Activated B cell treated with CpG ODN at 0.5 μM for 24 hours (primary cell): ENCODE measurements at regions not wholly inside any gene's neighbourhood (a gene's known extent, or its start where the extent isn't known, plus 50 kb on each side); places are given as distances from the start of the nearest gene placed in this dataset.
"Not testable (repeated sequence)": the region's sequence is repeated elsewhere in the genome, so short reads cannot be mapped to it uniquely, and the experiment has no call there.

Experiments
- ATAC-seq: fragments of 200-7000 bp; cut with Tn5 transposase; one replicate; pipeline ENCODE4 v1.10.0; 2021; ENCODE audit warnings: low read depth, mild to moderate bottlenecking, moderate library complexity
- CTCF ChIA-PET: fragments of 350-600 bp; sonication (Branson Sonifier 250); formaldehyde crosslinking; loops from one replicate; lab custom pipeline; 2021; ENCODE audit warnings: antibody characterized with exemption; lab: Charles Lee
- POLR2A ChIA-PET: fragments of 350-600 bp; sonication (Branson Sonifier 250); formaldehyde crosslinking; loops from one replicate; lab custom pipeline; 2021; ENCODE audit warnings: antibody characterized with exemption; lab: Charles Lee
- DNase-seq: peaks from one replicate; pipeline ENCODE4 v3.0.0; 2022
- H3K27ac Mint-ChIP-seq: one replicate; pipeline ENCODE4 v1.8.0; 2020; ENCODE audit warnings: mixed read lengths
- H3K27me3 Mint-ChIP-seq: one replicate; pipeline ENCODE4 v1.8.0; 2021; ENCODE audit warnings: mixed read lengths
- H3K36me3 Mint-ChIP-seq: one replicate; pipeline ENCODE4 v1.8.0; 2021; ENCODE audit warnings: low read depth, mixed read lengths
- H3K4me1 Mint-ChIP-seq: one replicate; pipeline ENCODE4 v1.8.0; 2021; ENCODE audit warnings: mixed read lengths
- H3K4me3 Mint-ChIP-seq: one replicate; pipeline ENCODE4 v1.8.0; 2020; ENCODE audit warnings: mild to moderate bottlenecking, mixed read lengths
- H3K9me3 Mint-ChIP-seq: one replicate; pipeline ENCODE4 v1.8.0; 2020; ENCODE audit warnings: mixed read lengths
- intact Hi-C: fragments of 100-400 bp; cut with micrococcal nuclease; formaldehyde crosslinking; loops from one replicate; pipeline ENCODE4 v1.15.1; 2024
- TF ChIP-seq, protein P1 (sequence below): fragments of 200-600 bp; IDR thresholded peaks from one replicate; pipeline ENCODE4 v1.8.0; 2022; ENCODE audit warnings: antibody characterized with exemption, mild to moderate bottlenecking

DNA sequence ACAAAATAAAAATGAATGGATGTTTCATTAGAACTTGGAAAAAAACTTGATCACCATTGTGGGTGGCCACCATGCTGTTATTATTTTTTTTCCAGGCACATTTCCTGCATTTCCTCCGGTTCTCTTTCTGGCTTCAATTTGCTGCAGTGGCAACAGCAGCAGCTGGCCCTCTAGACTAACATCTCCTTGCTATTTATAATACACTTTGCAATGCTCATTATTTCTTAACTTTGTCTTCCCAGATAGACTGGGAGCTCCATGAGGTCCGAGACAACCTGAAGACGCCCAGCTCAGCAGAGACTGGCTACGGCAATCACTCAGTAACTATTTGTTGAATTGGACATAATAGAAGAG, 53.4 kb upstream of the ATP5PO start:
- no peaks in the 10 kb centered on the region for H3K9me3 Mint-ChIP-seq
- no peak for DNase-seq
- peaks cover 4% of the 10 kb centered on the region for H3K4me1 Mint-ChIP-seq
- no peaks in the 10 kb centered on the region for H3K36me3 Mint-ChIP-seq
- intact Hi-C loops: no loop called here
- TF ChIP-seq, protein P1, sequence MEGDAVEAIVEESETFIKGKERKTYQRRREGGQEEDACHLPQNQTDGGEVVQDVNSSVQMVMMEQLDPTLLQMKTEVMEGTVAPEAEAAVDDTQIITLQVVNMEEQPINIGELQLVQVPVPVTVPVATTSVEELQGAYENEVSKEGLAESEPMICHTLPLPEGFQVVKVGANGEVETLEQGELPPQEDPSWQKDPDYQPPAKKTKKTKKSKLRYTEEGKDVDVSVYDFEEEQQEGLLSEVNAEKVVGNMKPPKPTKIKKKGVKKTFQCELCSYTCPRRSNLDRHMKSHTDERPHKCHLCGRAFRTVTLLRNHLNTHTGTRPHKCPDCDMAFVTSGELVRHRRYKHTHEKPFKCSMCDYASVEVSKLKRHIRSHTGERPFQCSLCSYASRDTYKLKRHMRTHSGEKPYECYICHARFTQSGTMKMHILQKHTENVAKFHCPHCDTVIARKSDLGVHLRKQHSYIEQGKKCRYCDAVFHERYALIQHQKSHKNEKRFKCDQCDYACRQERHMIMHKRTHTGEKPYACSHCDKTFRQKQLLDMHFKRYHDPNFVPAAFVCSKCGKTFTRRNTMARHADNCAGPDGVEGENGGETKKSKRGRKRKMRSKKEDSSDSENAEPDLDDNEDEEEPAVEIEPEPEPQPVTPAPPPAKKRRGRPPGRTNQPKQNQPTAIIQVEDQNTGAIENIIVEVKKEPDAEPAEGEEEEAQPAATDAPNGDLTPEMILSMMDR: no peak
- no peaks in the 10 kb centered on the region for H3K27me3 Mint-ChIP-seq
- no peak overlapping the region for H3K27ac Mint-ChIP-seq
- ChIA-PET CTCF (interaction anchor here (1.4 kb wide), 1 partner anchor 33 kb away, joined by 3 read pairs; no protein-coding TSS in a partner anchor), POLR2A (no interaction called here)
- H3K4me3 Mint-ChIP-seq: no peak overlapping the region
- ATAC-seq: no peak

DNA sequence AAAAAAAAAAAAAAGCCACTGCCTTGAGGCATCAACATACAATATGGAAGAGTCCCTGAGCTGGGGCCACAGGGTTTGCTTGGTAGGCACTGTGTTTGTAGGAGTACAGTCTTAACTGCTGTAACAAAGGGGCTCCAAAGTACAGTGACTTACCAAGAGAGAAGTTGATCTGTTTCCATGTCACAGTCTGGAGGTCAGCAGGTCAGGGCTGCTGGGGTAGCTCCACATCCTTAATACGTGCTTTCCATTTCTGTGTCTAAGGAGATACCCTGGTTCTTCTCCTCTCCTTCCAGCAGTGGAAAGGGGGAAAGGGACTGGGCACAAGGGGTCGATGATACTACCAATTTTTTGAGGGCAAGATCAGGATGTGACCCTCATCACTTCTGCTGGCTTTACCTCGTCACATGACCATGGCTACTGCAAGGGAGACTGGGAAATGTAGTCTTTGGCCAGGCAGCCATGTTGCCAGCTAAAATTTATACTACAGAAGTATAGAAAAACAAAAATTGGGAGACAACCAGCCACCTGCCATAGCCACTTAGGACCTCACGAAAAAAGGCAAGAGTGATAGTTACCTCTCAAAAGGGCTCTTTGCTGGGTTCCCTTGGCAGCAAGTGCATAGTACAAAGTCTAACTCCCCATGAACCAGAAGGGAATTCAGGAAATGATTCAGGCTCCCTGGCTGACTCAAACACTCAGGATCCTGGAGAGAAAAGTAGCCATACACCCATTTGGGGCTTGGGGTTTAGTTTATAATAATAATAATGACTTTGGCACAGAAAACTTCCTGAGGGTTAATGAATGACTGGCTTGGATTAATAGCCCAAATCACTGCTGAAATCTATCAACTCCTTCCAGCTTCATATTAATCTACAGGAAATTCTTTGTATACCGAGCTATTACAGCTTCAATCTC, 52.7 kb upstream of the ATP5PO start:
- peak overlapping the region; percentile 50 for H3K27ac Mint-ChIP-seq
- H3K4me1 Mint-ChIP-seq: peaks cover 4% of the 10 kb centered on the region
- TF ChIP-seq, protein P1: no peak
- H3K9me3 Mint-ChIP-seq: no peaks in the 10 kb centered on the region
- H3K4me3 Mint-ChIP-seq: peak overlapping the region; percentile 17
- H3K27me3 Mint-ChIP-seq: no peaks in the 10 kb centered on the region
- intact Hi-C loops: no loop called here
- CTCF ChIA-PET: no interaction called here
- DNase-seq (no peak), ATAC-seq (peak; percentile 62)
- H3K36me3 Mint-ChIP-seq: no peaks in the 10 kb centered on the region
- POLR2A ChIA-PET: no interaction called here

DNA sequence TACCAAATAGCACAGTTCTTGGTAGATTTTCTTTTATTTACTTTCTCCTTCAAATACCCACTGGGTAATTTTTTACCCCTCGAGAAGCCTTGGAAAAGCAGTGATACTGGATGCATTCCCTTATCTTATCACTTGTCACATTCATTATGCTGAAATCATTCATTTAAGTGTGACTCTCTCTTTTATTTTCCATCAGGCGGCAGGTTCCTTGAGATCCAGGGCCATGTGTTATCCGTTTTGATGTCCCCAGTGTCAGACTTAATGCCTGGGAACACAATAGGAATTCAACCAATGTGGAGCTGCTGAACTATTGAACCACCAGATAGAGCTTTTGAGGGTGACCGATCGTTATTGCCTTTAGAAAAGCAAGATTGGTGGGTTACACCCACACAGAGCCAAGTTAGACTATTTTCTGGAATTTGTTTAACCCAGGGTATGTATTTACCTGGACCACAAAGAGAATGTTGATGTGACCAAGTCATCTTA, 51.5 kb upstream of the ATP5PO start:
- H3K4me1 Mint-ChIP-seq: peaks cover 4% of the 10 kb centered on the region
- H3K27me3 Mint-ChIP-seq: no peaks in the 10 kb centered on the region
- ChIA-PET CTCF (no interaction called here), POLR2A (no interaction called here)
- H3K27ac Mint-ChIP-seq: no peak overlapping the region
- H3K9me3 Mint-ChIP-seq: no peaks in the 10 kb centered on the region
- H3K4me3 Mint-ChIP-seq: no peak overlapping the region
- intact Hi-C loops: no loop called here
- no peak for ATAC-seq
- TF ChIP-seq, protein P1: no peak
- no peaks in the 10 kb centered on the region for H3K36me3 Mint-ChIP-seq
- no peak for DNase-seq

DNA sequence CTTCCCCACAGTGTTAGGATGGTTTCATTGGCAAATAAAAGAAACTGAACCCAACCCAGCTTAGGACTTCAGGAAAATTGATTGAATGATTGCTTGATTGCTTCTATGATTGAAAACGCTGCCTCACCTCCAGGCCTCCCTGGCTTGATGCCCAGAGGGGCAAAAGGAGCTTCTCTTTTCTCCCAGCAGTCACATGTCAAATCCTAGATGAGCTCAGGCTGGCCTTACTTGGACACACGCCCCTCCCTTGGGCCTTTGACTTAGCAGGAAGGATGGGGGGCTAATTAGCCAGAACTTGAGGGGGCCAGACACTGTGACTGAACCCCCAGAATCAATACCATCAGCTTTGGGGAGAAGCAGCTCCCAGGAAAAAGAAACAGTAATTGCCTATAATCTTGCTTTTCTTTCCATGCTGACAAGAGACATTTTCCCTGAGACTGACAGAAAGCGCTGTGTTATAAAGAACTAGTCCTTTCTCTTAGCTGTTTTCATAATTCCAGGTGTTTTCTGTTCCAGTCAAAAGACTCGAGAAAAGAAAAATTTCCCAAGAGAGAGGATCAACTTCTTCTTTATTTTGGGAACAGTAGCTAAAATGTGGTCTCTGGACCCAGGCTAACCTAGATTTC, 50.8 kb upstream of the ATP5PO start:
- Mint-ChIP-seq H3K36me3 (no peaks in the 10 kb centered on the region), H3K4me1 (peaks cover 4% of the 10 kb centered on the region), H3K27me3 (no peaks in the 10 kb centered on the region), H3K4me3 (no peak overlapping the region), H3K27ac (no peak overlapping the region), H3K9me3 (no peaks in the 10 kb centered on the region)
- intact Hi-C loops: no loop called here
- ChIA-PET CTCF (no interaction called here), POLR2A (interaction anchor here (1.0 kb wide), 1 partner anchor 13 kb away, joined by 3 read pairs; no protein-coding TSS in a partner anchor)
- no peak for DNase-seq
- no peak for ATAC-seq
- TF ChIP-seq, protein P1: no peak

DNA sequence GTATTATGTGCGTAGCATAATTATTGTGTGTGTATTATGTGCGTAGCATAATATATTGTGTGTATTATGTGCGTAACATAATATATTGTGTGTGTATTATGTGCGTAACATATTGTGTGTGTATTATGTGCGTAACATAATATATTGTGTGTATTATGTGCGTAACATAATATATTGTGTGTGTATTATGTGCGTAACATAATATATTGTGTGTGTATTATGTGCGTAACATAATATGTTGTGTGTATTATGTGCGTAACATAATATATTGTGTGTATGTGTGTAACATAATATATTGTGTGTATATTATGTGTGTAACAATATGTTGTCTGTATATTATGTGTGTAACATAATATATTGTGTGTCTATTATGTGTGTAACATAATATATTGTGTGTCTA, 50.1 kb upstream of the ATP5PO start:
- DNase-seq, H3K36me3 Mint-ChIP-seq, CTCF ChIA-PET, H3K4me1 Mint-ChIP-seq, ATAC-seq, H3K27me3 Mint-ChIP-seq, H3K27ac Mint-ChIP-seq, intact Hi-C loops, H3K4me3 Mint-ChIP-seq, H3K9me3 Mint-ChIP-seq: not testable (repeated sequence)
- POLR2A ChIA-PET: interaction anchor here (1.0 kb wide), 1 partner anchor 12 kb away, joined by 3 read pairs; no protein-coding TSS in a partner anchor
